BJ (cell line): ENCODE measurements at regions not wholly inside any gene's neighbourhood (a gene's known extent, or its start where the extent isn't known, plus 50 kb on each side); places are given as distances from the start of the nearest gene placed in this dataset.

Source experiments
- CTCF ChIA-PET: fragments of 350-600 bp; formaldehyde crosslinking; extraction: SDS; loops from one replicate; lab custom pipeline; 2021; ENCODE audit warnings: antibody characterized with exemption, inconsistent platforms; lab: Yijun Ruan, JAX
- POLR2A ChIA-PET: fragments of 300-600 bp; sonication (Branson Sonifier 250); formaldehyde crosslinking; extraction: SDS; loops from one replicate; lab custom pipeline; 2021; ENCODE audit warnings: antibody characterized with exemption; lab: Charles Lee
- DNase-seq: peaks from one replicate; pipeline ENCODE4 v3.0.0-alpha.2; 2011; ENCODE audit warnings: low read depth
- H3K27me3 ChIP-seq: 2 replicates; pipeline ENCODE4 v1.6.0; 2011; ENCODE audit warnings: low read length; ENCODE audit not compliant: control insufficient read depth, insufficient read depth
- H3K36me3 ChIP-seq: 2 replicates; pipeline ENCODE4 v1.5.1; 2011; ENCODE audit warnings: low read length; ENCODE audit not compliant: control insufficient read depth, insufficient read depth
- H3K4me3 ChIP-seq: 2 replicates; pipeline ENCODE4 v1.5.1; 2011; ENCODE audit warnings: low read depth, mild to moderate bottlenecking, control low read depth, low read length
- TF ChIP-seq, protein P1 (sequence below): IDR thresholded peaks from 2 replicates; pipeline ENCODE4 v1.5.1; 2011; ENCODE audit warnings: low read depth, mild to moderate bottlenecking, control low read depth, inconsistent platforms, low read length, moderate library complexity; ENCODE audit not compliant: insufficient read depth

DNA sequence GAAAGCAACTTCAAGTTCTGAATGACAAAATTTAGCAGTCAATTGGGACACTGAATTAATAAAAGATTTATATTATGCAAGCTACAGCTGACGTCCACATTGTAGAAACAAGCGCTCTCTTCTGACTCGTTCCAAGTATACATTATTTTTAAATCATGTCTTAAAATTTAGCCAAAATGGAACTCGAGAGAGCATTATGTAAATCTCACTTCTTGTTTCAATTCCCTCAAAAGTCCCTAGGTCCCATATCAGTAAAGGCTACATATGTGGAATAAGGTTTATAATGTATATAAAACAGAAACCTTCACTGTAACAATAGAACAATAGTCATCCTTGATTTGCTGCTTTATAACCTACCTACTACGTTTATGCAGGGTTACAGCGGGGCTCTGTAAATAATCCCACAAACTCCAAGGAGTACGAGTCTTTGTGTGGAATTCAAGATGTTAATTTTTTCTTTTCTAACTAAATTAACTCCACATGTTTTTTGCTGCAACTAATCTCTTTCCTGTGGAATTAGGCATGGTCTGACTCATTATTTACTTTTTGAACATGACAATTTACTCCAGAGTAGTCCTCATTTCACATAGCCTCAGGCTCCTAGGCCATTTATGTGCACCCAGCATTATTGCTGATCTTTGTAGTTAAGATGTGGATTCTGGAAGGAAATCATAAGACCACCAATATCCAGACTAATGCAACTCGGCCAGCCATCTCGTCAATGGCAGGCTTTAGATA lies 785.1 kb downstream of the LTN1 start:
- Histone ChIP-seq H3K4me3 (no peak overlapping the region), H3K27me3 (no peaks in the 10 kb centered on the region), H3K36me3 (no peaks in the 10 kb centered on the region)
- TF ChIP-seq, protein P1, sequence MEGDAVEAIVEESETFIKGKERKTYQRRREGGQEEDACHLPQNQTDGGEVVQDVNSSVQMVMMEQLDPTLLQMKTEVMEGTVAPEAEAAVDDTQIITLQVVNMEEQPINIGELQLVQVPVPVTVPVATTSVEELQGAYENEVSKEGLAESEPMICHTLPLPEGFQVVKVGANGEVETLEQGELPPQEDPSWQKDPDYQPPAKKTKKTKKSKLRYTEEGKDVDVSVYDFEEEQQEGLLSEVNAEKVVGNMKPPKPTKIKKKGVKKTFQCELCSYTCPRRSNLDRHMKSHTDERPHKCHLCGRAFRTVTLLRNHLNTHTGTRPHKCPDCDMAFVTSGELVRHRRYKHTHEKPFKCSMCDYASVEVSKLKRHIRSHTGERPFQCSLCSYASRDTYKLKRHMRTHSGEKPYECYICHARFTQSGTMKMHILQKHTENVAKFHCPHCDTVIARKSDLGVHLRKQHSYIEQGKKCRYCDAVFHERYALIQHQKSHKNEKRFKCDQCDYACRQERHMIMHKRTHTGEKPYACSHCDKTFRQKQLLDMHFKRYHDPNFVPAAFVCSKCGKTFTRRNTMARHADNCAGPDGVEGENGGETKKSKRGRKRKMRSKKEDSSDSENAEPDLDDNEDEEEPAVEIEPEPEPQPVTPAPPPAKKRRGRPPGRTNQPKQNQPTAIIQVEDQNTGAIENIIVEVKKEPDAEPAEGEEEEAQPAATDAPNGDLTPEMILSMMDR: no peak
- DNase-seq: peak; percentile 75
- ChIA-PET POLR2A (interaction anchor here (0.6 kb wide), 1 partner anchor 88 kb away, joined by 4 read pairs; no protein-coding TSS in a partner anchor), CTCF (no interaction called here)

DNA sequence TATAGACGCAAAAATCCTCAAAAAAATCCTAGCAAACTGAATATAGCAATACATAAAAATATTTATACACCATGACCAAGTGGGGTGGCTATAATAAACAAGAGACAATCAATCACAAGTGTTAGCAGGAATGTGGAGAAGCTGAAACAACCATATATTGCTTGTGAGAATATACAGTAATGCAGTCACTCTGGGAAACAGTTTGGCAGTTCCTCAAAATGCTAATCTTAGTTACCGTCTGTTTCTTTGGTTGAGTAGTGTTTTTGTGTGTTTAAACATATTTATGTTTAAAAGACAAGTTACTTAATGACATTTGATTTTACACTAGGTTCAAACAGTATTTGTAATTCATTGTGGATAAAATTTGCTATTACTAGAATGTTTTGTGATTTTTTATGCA lies 792.0 kb downstream of the LTN1 start:
- no peak overlapping the region for H3K4me3 ChIP-seq
- H3K27me3 ChIP-seq: no peaks in the 10 kb centered on the region
- DNase-seq: no peak
- H3K36me3 ChIP-seq: no peaks in the 10 kb centered on the region
- CTCF ChIA-PET: no interaction called here
- TF ChIP-seq, protein P1: no peak
- POLR2A ChIA-PET: no interaction called here

DNA sequence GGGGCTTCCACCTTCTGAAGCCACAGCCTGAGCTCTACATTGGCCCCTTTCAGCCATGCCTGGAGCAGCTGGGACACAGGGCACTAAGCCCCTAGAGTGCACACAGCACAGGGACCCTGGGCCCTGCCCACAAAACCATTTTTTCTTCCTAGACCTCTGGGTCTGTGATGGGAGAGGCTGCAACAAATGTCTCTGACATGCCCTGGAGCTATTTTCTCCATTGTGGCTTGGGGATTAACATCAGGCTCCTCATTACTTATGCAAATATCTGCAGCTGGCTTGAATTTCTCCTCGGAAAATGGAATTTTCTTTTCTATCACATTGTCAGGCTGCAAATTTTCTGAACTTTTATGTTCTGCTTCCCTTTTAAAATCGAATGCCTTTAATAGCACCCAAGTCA lies 795.7 kb downstream of the LTN1 start:
- no peak overlapping the region for H3K4me3 ChIP-seq
- CTCF ChIA-PET: no interaction called here
- POLR2A ChIA-PET: no interaction called here
- TF ChIP-seq, protein P1: no peak
- H3K36me3 ChIP-seq: no peaks in the 10 kb centered on the region
- H3K27me3 ChIP-seq: no peaks in the 10 kb centered on the region
- DNase-seq: no peak

DNA sequence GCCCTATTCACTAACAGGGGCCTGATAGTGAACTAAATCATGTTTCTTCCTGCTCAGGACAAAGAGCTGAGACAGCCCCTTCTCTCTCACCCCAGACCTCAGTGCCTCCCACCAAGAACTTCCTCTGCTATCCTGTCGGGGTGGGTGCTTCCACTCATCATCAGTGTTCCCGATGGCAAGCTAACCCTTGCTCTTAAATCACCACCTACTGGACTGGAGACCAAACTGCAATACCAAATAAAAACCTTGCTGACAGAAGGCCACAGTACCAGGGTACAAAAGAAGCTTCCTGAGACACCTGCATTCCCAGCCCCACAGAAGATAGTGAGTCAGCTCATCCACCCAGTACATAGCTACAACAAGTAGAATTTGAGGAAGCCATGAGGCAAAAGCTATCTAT lies 799.5 kb downstream of the LTN1 start:
- POLR2A ChIA-PET: no interaction called here
- Histone ChIP-seq H3K36me3 (no peaks in the 10 kb centered on the region), H3K4me3 (no peak overlapping the region), H3K27me3 (no peaks in the 10 kb centered on the region)
- DNase-seq: no peak
- TF ChIP-seq, protein P1: 0 out of 2 replicates have a peak, but pooled peaks have one; percentile 6
- CTCF ChIA-PET: interaction anchor here (1.2 to 1.4 kb wide), 2 partner anchors 10 to 12 kb away, joined by 4 read pairs; no protein-coding TSS in a partner anchor

DNA sequence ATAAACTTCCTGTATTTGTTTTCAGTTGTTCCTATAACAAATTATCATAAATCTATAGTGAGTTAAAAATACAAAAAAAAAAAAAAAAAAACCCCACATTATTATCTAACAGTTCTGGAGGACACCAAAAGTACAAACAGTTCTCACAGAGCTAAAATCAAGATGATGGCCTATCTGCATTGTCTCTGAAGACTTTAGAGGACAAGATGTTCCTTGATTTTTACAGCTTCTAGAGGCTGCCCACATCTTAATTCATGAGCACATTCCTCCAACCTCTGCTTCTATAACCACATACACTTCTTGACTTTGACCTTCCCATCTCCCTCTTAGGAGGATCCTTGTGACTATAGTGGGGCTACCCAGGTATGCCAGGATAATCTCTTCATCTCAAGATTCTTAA lies 806.1 kb downstream of the LTN1 start:
- ChIA-PET POLR2A (no interaction called here), CTCF (no interaction called here)
- no peak for DNase-seq
- TF ChIP-seq, protein P1: no peak
- Histone ChIP-seq H3K27me3 (no peaks in the 10 kb centered on the region), H3K36me3 (no peaks in the 10 kb centered on the region), H3K4me3 (no peak overlapping the region)
